ENCODE measurements at regions not wholly inside any gene's neighbourhood (a gene's known extent, or its start where the extent isn't known, plus 50 kb on each side); places are given as distances from the start of the nearest gene placed in this dataset.
A peak's percentile ranks its signal among the peaks of the same experiment; 100 is the strongest.

- no peak for DNase-seq
- in situ Hi-C loops (cut with MboI; ENCODE audit: low pct_unique_long_range_greater_than_20kb, low sequenced_read_pairs) = no loop called here
Observed at GRCh38 chr10:120700426-120700825, 150.7 kb upstream of the WDR11 start.

DNA sequence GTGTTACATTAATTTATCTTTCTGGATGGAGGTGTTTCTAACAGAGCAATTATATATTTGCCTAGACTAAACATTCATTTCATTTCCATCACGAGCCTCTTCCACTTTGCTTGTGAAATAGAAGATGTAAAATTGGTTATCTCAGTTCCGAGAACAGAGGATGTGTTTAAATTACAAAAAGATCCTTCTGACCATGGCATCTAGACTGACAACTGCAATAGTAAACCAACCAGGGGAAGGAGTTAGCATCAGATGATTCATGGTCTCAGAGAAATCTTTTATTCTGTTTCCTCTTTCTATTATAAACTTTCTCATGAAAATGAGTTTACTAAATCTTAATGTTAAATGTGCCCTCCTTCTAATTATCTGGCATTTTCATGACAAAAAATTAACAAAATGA is 149.8 kb upstream of the WDR11 start:
- DNase-seq = no peak
- in situ Hi-C loops (cut with MboI; ENCODE audit: low pct_unique_long_range_greater_than_20kb, low sequenced_read_pairs) = no loop called here

- in situ Hi-C loops (cut with MboI; ENCODE audit: low pct_unique_long_range_greater_than_20kb, low sequenced_read_pairs) = no loop called here
Observed at GRCh38 chr10:120702032-120702431, 149.1 kb upstream of the WDR11 start.

DNA sequence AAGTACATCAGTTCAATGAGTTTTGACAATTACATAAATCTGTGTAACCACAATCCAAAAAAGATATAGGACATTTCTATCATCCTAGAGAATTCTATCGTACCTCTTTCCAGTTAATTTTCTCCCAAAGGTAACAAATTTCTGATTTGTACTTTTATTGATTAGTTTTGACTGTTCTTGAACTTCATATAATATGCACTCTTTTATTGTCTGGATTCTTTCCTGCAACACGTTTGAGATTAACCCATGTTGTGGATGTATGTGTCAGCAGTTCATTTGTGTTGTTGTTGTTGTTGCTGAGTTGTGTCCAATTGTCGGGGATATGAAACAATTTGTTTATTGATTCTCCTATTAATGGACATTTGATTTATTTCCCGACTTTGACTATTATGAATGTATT is 145.9 kb upstream of the WDR11 start:
- no peak for DNase-seq
- in situ Hi-C loops (cut with MboI; ENCODE audit: low pct_unique_long_range_greater_than_20kb, low sequenced_read_pairs) = no loop called here

More at GRCh38 chr10:120702032-120702431, 149.1 kb upstream of the WDR11 start:
- DNase-seq = no peak

GRCh38 chr10:120710076-120710475 is 141.1 kb upstream of the WDR11 start:
- in situ Hi-C loops (cut with MboI; ENCODE audit: low pct_unique_long_range_greater_than_20kb, low sequenced_read_pairs) = no loop called here
- DNase-seq = no peak

DNA sequence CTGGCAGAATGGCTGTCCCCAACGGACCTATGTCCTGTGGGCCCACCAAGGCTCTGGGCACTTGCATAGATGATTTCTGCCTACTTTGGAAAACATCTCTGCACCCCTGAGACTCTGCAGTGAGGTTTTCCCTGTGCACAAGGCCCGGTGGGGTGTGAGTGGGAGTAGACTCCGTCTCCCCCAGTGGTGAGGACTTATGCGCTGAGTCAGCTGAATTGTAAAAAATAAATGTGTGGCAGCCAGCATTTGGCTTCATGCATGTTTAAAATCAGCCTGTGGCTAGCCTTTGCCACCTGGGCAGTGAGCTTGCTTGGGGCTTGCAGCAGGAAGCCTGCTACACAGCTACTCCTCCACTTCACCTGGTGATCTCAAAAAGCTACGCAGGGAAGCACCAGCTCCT is 139.3 kb upstream of the WDR11 start:
- DNase-seq = no peak
- in situ Hi-C loops (cut with MboI; ENCODE audit: low pct_unique_long_range_greater_than_20kb, low sequenced_read_pairs) = no loop called here

GRCh38 chr10:120713573-120714205 is 137.5 kb upstream of the WDR11 start:
- DNase-seq = no peak
- in situ Hi-C loops (cut with MboI; ENCODE audit: low pct_unique_long_range_greater_than_20kb, low sequenced_read_pairs) = no loop called here

DNA sequence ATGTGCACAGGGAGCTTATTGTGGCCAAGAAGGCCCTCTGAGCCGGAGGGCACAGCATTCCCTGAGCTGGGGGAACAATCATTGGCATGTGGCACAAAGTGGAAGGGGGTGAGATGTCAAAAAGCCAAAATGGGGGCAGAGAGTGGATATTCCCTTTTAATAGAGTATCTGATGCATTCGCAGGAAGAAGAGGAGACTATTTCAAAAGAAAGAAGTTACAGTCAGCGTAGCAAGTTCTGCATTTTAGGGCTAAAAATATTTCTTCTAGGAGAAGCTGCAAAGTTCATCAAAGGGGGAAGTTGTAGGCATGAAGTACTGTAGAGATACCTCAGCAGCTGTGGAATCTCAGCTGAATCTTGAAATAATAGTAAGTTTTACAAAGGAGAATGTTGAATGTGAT is 136.0 kb upstream of the WDR11 start:
- in situ Hi-C loops (cut with MboI; ENCODE audit: low pct_unique_long_range_greater_than_20kb, low sequenced_read_pairs) = no loop called here
- DNase-seq = peak; percentile 43

DNA sequence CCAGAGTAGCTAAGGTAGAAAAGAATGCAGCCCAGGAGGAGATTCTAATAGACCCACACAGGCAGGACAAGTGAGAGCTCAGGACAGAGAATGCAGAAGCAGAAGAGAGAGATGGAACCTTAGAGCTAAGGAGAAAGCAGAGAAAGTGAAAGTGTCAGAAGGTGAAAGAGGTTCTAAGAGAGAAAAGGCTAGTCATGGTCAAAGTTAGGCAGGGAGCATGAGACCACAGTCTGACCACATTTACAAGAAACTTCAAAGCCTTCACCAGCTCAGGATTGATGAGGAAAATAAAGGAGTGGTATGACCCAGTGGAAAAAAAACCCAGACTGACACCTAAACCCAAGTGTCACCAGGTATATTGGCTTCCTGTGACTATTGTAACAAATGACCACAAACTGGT is 131.8 kb upstream of the WDR11 start:
- no peak for DNase-seq
- in situ Hi-C loops (cut with MboI; ENCODE audit: low pct_unique_long_range_greater_than_20kb, low sequenced_read_pairs) = no loop called here

- in situ Hi-C loops (cut with MboI; ENCODE audit: low pct_unique_long_range_greater_than_20kb, low sequenced_read_pairs) = no loop called here
- DNase-seq = no peak
Observed at GRCh38 chr10:120727001-120727400, 124.2 kb upstream of the WDR11 start.

GRCh38 chr10:120729547-120729946 is 121.6 kb upstream of the WDR11 start:
- in situ Hi-C loops (cut with MboI; ENCODE audit: low pct_unique_long_range_greater_than_20kb, low sequenced_read_pairs) = no loop called here
- DNase-seq = no peak

DNA sequence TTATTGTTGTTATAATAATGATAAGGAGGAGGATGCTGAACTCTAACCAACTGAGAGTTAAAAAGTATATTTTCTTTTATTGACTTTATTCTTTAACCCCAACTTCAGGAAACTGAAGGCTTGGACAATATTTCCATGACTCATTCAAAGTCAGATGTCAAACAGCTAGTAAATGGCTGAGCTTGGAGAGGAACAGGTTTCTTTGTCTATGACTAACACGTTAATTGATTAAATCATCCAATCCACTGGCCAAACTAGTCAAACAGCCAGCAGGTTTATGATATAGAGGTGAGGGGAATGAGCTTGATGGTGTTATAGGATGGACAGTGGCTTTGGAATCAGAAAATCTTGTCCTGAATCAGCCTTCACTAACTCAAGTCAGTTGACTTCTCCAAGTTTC is 119.1 kb upstream of the WDR11 start:
- no peak for DNase-seq
- in situ Hi-C loops (cut with MboI; ENCODE audit: low pct_unique_long_range_greater_than_20kb, low sequenced_read_pairs) = no loop called here

DNA sequence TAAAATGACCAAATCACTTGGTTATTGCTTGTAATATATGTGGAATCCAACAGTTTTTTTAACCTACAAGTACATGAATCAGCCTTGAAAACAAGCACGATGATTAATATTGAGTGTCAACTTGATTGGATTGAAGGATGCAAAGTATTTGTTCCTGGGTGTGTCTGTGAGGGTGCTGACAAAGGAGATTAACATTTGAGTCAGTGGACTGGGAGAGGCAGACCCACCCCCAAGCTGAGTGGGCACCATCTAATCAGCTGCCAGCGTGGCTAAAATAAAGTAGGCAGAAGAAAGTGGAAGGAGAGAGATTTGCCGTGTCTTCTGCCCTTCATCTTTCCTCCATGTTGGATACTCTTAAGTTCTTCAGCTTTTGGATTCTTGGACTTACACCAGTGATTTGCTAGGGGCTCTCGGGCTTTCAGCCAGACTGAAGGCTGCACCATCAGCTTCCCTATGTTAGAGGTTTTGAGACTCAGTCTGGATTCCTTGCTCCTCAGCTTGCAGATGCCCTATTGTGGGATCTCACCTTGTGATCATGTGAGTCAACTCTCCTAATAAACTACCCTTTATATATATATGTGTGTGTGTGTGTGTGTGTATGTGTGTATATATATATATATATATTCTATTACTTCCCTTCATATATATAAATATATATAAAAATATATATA is 118.4 kb upstream of the WDR11 start:
- DNase-seq = peak; percentile 55
- in situ Hi-C loops (cut with MboI; ENCODE audit: low pct_unique_long_range_greater_than_20kb, low sequenced_read_pairs) = no loop called here

GRCh38 chr10:120734483-120735078 is 116.6 kb upstream of the WDR11 start:
- in situ Hi-C loops (cut with MboI; ENCODE audit: low pct_unique_long_range_greater_than_20kb, low sequenced_read_pairs) = no loop called here
- peak; percentile 31 for DNase-seq

- no peak for DNase-seq
- in situ Hi-C loops (cut with MboI; ENCODE audit: low pct_unique_long_range_greater_than_20kb, low sequenced_read_pairs) = no loop called here
Observed at GRCh38 chr10:120735315-120735714, 115.8 kb upstream of the WDR11 start.

DNA sequence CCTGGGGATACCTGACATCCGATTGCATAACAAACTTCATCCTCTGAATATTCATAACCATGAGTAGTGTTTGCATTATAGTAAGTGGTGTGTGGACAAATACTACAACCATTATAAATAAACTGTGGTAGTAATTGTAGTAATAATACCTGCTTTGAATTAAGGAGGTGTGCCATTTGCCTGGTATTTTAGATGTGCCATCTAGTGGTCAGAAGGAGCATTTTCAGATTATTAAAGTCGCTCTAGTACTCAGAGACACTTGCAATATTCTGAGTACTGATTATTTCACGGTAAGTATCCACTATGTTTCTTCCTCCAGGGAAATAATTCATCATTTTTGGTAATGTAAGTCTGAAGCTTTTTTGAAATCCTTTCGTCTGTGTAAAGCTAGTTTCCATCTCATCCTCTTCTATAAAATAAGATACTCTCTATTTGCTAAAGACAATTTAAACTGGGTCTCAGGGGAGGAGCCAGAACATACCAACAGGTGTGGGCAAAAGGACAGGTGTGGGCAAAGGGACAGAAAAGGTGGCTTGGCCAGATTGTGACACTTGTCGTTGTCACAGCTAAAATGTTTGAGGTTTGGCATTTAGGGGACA is 115.3 kb upstream of the WDR11 start:
- DNase-seq = peak; percentile 34
- in situ Hi-C loops (cut with MboI; ENCODE audit: low pct_unique_long_range_greater_than_20kb, low sequenced_read_pairs) = no loop called here

DNA sequence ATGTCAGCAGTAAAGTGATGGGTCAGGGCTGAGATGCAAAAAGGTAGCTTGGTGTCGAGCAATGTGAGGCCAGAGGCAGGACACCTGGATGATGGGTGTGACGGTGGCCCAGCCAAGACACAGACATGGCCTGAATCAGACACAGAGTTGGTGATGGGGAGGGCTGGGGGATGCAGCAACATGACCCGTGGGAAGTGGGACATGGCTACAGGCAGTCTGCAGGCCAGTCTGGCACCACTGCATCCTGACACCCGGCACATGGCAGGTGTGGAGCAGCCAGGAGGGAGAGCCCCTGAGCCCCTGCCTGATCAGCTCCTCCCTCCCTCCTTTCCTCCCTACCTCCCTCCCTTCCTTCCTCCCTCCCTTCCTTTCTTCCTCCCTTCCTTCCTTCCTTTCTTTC is 114.8 kb upstream of the WDR11 start:
- DNase-seq = no peak
- in situ Hi-C loops (cut with MboI; ENCODE audit: low pct_unique_long_range_greater_than_20kb, low sequenced_read_pairs) = no loop called here

DNA sequence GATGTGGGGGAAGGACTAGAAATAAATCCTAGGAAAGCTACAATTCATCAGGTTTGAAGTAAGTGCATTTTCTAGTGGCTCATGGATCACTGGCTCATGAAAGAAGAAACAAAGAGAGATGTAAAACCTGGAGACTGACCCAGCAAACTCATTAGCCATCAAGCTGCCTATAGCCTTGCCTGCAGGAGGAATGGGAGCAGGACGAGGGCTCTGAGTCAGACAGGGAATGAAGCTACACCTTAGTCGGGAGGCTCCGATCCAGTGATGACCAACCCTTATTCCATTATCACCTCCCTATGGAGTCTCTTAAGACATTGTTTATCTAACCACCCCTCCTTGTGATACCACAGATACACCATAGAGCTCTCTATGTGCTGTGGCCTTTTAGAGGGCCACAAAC is 112.5 kb upstream of the WDR11 start:
- in situ Hi-C loops (cut with MboI; ENCODE audit: low pct_unique_long_range_greater_than_20kb, low sequenced_read_pairs) = no loop called here
- no peak for DNase-seq

GRCh38 chr10:120741396-120741795 is 109.8 kb upstream of the WDR11 start:
- no peak for DNase-seq
- in situ Hi-C loops (cut with MboI; ENCODE audit: low pct_unique_long_range_greater_than_20kb, low sequenced_read_pairs) = no loop called here

- in situ Hi-C loops (cut with MboI; ENCODE audit: low pct_unique_long_range_greater_than_20kb, low sequenced_read_pairs) = no loop called here
- no peak for DNase-seq
Observed at GRCh38 chr10:120742373-120742772, 108.8 kb upstream of the WDR11 start.

Measured in KBM-7 (cell line).